HUDEP-2 (cell line): ENCODE measurements at regions not wholly inside any gene's neighbourhood (a gene's known extent, or its start where the extent isn't known, plus 50 kb on each side); places are given as distances from the start of the nearest gene placed in this dataset.

ENCODE experiments used
- DNase-seq, 76 experiments: peaks; one replicate each; lab custom pipeline; 2025; ENCODE audit not compliant: unreplicated experiment in 76 of 76; lab: John Stamatoyannopoulos, UW

DNA sequence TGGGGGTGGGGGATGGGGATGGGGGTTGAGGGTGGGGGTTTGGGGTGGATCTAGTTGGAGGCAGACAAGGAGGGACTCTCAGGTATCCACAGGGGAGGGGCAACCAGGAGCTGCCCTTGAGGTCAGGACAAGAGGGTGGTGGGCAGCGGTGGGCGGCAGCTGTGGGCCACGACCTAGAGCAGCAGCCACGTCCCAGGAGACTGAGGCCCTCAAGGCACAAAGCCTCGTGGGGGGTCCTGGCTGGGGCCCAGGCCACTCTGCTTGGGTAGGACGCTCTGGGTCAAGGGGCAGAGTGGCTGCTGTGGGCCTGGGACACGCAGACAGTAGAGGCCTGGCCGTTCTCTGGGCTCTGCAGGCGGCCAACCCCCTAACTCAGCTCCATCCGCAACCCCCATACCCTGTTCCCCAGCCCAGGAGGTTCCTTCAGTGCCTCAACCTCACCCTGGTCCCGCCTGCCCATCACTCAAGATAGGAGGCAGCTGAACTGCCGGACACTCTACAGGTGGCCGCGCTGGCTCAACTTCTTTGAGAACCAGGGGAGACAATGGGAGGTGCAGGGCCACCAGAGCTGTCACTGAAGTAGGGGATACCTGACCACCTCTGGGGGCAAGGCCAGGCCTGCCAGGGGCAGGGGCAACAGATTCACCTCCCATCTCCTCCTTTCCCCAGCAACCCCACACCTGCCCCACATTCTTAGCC is 75.6 kb downstream of the ENGASE start:
- DNase-seq: no peak

DNA sequence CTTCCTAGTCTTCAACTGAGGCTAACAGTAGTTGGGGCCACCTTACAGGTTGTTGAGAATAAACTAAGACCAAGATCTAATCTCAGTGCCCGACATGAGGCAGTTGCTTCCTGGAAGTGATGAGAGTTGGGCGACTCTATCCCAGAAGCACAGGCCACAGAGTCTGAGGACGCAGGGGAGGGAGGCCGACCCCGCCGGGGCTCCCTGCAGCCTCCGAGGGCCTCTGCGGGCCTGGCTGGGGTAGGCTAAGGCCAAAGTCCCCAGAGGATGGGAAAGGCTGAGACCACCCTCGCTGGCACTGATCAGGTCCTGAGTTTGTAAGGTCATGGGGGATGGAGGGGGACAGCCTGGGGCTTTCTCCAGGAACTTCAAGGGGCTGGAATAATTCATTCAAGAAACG is 74.0 kb downstream of the ENGASE start:
- no peak for DNase-seq

DNA sequence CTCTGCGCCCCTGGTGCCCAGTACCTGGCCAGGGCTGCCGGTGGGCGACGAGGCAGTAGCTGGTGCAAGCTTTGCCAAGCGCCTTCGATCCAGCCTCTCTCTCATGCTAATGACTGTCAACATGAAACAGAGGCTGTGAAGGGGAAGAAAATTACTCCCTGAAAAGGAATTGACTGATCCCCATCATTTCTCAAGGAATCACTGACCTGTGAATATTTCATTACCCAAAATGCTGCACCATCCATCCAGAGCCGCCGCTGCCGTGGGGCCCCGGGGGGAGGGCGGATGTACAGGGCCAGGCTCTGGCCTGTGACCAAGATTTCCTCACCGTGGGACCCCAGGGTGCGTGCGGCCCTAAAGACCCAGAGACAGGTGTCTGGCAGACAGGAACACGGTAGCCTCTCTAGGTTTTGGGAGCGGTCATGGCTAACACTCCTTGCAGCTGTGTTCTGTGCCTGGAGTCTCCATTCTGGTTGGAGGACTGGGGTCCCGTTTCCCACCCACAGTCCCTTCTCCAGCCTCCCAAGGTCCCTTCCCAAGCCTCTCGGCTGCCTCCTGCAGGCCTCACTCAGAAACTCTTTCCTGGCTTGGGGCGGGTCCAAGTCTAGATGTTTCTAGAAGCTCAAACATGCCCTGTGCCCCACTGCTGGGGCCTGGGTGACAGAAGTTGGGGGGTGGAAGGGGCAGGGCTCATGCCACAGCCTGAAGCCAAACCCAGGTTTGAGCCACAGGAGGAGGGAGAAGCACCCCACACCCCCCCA is 73.3 kb downstream of the ENGASE start:
- DNase-seq: no peak

DNA sequence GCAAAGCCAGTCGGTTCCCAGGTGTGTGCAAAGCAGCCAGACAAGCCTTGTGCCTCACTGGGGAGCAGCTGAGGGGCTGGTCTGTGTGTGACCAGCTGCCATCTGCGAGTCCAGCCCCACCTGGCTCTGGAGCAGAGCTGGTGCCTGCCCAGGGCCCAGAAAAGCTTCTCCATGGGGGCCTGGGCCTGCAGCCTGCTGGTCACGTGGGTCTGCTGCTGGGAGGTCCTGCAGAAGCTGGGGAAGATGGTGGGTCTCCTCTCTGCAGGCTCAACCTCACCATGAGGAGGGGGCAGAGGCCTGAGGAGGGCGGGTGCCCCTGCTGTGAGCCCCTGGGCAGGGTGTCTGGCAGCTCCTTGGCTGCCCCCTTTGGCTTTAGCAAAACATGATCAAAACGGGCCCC is 71.9 kb downstream of the ENGASE start:
- no peak for DNase-seq

DNA sequence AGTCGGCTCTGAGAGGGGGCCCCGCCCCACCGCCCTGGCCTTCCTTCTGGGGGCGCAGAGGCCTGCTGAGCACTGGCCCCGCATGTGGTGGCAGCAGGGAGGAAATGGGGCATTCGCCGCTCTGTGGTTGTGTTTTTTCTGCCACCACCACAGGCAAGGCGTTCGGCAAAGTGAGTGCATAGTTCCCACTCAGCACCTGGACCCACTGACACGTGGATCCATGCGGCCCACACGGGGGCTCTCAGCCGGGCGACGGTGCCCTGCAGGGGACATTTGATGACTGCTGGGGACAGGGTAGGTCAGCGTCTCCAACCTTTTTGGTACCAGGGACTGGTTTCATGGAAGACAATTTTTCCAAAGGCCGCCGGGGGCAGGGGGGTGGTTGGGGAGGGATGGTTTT is 70.9 kb downstream of the ENGASE start:
- DNase-seq: no peak

DNA sequence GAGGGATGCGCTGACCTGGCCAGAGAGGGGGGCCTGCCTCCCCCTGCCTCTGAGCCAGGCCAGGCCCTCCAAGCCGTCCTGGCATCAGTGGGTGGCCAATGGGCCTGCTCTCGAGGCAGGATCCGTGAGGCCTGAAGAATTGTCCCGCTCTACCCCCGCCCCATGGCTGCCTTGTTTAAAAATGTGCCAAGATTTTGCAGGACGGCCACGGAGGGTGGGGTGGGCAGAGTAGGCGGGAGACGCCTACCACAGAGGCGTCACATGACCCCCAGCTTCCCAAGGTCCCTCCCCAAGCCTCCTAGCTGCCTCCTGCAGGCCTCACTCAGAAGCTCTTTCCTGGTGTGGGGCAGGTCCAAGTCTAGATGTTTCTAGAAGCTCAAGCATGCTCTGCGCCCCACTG is 69.5 kb downstream of the ENGASE start:
- DNase-seq: no peak

DNA sequence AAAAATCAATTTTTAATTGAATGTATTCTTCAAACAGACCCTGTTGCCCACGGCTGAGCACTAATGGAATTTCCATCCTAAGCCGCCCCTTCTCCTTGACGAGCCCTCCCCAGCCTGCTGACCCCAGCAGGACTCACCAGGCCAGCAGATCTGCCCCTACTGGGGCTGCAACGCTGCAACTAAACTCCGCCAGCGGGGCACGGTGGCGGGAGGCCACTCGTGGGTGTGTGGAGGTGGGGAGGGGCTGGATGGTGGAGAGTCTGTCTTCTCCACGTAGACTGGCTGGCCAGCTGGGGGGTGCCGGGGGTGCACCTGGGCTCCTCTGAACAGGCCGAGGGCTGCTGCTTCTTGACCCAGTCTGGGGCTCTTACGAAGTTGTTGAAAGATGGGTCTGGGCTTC is 67.8 kb downstream of the ENGASE start:
- DNase-seq: no peak

DNA sequence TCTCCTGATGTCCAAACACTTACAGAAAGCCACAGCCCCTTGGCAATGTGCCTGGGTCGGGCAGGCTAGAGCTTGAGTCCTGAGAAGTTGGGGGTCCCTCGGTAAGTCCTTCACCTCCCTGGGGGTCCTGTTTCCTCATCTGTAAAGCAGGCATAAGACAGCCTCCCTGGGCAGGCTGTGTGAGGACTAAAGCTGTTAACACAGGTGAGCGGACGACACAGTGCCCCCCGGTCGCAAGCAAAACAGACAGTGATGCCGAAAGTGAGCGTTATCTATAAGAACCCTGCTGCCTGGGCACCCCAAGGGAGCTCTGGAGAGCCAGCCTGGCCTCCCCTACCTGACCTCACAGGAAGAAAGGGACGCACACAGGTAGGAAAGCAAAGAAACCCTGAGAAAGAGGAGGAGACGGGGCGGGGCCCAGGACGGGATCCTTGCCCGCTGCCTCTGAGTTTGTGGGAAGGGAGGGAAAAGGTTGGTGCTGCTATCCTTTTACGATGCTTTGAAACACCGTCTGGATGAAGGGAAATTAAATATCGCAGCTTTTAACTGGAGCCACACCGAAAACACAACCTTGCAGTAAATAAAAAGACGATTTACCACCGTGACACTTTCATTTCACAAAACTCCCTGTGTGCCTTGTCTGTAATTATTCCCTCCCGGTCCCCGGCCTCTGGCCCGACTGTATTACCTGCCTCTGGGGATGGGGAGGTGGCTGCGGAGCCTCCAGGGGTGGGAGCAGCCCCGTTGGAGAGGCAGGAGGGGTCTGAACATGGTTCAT is 67.1 kb downstream of the ENGASE start:
- DNase-seq: no peak

DNA sequence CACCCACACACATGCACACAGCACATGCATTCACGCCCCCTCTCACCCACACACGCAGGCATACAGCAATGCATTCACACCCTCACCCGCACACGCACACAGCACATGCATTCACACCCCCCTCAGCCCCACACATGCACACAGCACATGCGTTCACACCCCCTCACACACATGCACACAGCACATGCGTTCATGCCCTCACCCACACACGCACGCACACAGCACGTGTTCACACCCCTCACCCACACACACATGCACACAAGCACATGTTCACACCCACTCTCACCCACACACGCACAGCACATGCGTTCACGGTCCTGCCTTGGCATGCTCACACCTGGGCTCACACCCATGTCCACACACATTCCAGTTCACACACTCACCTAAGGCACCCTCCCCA is 64.2 kb downstream of the ENGASE start:
- DNase-seq: no peak

DNA sequence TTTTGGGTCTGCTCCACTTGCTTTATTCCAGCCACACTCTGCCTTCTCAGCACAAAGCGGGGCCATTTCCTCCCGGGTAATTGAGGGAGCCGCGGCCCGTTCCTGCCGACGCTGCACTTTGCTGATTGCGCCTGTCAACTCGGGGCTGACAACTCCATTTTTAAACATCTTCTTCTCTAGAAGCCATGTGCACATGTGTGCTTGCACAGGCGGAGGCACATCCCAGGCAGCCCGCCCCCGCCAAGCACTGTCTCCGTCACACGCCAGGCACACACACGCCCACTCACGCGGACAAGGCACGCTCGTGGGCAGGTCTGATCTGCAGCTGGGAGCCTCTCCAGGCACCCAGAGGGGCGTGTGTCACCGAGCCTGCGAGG is 63.2 kb downstream of the ENGASE start:
- no peak for DNase-seq

DNA sequence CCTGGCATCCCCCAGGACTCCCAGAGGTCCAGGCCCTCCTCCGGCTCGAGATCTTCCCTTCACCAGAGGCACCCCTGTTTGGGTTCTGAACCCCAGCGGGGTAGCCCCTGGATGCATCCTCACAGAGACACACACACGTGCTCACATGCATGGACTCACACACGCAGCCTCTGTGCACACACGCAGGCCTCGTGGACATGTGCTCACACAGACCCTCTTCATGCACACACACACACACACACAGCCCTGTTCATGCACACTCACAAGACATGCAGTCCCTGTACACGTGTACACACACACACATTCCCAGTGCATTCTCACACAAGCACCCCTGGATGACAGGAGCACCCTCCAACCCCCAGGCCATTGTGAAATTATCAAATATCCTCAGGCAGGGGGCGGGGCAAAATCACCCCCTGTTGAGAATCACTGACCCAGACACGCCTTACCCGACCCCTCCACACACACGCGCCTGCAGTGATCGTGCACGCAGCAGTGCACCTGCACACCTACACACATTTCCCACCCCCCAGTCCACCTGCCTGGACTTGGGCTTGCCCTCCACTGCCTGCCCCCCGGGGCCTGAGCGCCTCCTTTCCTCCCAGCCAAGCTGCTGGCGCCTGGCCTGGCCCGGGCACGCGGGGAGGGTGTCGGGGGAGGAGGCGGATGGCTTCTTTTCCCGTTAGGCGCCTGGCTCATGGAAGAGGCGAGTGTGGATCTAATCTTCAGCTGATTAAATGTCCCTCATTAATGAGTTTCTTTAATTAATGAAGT is 62.6 kb downstream of the ENGASE start:
- DNase-seq: no peak

DNA sequence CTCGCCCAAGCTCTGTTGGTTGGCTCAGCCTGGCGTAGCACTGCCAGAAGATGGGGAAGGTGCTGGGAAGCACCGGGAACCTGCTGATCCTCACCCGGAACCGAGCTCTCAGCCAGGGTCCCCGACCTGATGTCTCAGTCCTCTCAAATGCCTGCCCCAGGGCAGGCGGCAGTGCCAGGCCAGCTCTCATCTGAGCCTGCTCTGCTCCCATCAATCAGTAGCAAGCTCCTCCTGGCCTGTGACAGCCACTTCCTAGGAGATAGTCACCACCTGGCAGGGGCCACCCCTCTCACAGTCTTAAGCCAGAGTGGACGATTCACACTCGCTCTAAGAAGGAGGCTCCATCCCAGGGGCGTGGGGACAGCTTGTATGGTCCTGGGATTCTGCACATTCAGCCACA is 62.0 kb downstream of the ENGASE start:
- no peak for DNase-seq
